ENCODE measurements at regions not wholly inside any gene's neighbourhood (a gene's known extent, or its start where the extent isn't known, plus 50 kb on each side); places are given as distances from the start of the nearest gene placed in this dataset.

- TF ChIP-seq CTCF (IDR thresholded peaks at IDR 0.05; ENCODE audit: insufficient read depth, low read depth, low read length) (no peak), EZH2 (IDR thresholded peaks at IDR 0.05; ENCODE audit: insufficient read depth, low read length) (no peak)
Measured at GRCh38 chr11:106379265-106379664, 301.8 kb downstream of the AASDHPPT start.

All from astrocyte (in vitro differentiated cells and primary cell).